Progenitor cell of endocrine pancreas (in vitro differentiated cells): ENCODE measurements at regions not wholly inside any gene's neighbourhood (a gene's known extent, or its start where the extent isn't known, plus 50 kb on each side); places are given as distances from the start of the nearest gene placed in this dataset.

Experiments used
- DNase-seq: peaks from one replicate; pipeline ENCODE4 v3.0.0; 2021; ENCODE audit warnings: low spot score; ENCODE audit not compliant: unreplicated experiment
- H3K27ac Mint-ChIP-seq: 2 replicates; pipeline ENCODE4 v1.8.0; 2021; ENCODE audit warnings: mild to moderate bottlenecking, moderate library complexity, mixed read lengths
- H3K27me3 Mint-ChIP-seq: 2 replicates; pipeline ENCODE4 v1.8.0; 2021; ENCODE audit warnings: mixed read lengths
- H3K36me3 Mint-ChIP-seq: 2 replicates; pipeline ENCODE4 v1.8.0; 2022; ENCODE audit warnings: mixed read lengths; ENCODE audit not compliant: insufficient read depth
- H3K4me1 Mint-ChIP-seq: 2 replicates; pipeline ENCODE4 v1.8.0; 2021; ENCODE audit warnings: low read depth, mixed read lengths
- H3K4me3 Mint-ChIP-seq: 2 replicates; pipeline ENCODE4 v1.8.0; 2021; ENCODE audit warnings: low read depth, mild to moderate bottlenecking, moderate library complexity, mixed read lengths
- H3K9me3 Mint-ChIP-seq: 2 replicates; pipeline ENCODE4 v1.8.0; 2021; ENCODE audit warnings: low read depth, mixed read lengths
- TF ChIP-seq, protein P1 (sequence below): fragments of 200-600 bp; sonication (generic); IDR thresholded peaks from one replicate; pipeline ENCODE4 v1.5.0; 2021; ENCODE audit warnings: antibody characterized with exemption, mild to moderate bottlenecking; ENCODE audit not compliant: unreplicated experiment

DNA sequence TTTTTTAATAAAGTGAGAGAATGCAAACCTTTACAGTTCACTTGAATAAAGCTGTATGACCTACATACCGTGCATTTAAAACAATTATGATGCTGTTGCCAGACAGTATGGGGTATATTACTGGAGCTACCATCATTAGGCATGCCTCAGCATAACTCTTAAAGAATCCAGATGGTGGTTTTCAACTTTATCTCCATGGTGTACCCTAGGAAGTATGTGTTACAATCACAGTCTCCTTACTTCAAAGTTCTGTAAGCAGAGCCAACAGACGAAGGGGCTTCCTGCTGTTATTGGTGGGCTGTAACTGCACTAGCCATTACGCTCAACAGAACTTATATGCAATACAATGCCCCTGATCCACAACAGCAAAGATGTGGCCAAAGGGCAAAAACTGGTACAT lies 803.3 kb downstream of the DTWD2 start:
- Mint-ChIP-seq H3K27me3 (no peaks in the 10 kb centered on the region), H3K27ac (no peak overlapping the region), H3K36me3 (no peaks in the 10 kb centered on the region), H3K4me1 (no peaks in the 10 kb centered on the region), H3K9me3 (no peaks in the 10 kb centered on the region), H3K4me3 (no peak overlapping the region)
- TF ChIP-seq, protein P1, sequence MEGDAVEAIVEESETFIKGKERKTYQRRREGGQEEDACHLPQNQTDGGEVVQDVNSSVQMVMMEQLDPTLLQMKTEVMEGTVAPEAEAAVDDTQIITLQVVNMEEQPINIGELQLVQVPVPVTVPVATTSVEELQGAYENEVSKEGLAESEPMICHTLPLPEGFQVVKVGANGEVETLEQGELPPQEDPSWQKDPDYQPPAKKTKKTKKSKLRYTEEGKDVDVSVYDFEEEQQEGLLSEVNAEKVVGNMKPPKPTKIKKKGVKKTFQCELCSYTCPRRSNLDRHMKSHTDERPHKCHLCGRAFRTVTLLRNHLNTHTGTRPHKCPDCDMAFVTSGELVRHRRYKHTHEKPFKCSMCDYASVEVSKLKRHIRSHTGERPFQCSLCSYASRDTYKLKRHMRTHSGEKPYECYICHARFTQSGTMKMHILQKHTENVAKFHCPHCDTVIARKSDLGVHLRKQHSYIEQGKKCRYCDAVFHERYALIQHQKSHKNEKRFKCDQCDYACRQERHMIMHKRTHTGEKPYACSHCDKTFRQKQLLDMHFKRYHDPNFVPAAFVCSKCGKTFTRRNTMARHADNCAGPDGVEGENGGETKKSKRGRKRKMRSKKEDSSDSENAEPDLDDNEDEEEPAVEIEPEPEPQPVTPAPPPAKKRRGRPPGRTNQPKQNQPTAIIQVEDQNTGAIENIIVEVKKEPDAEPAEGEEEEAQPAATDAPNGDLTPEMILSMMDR, result no peak
- no peak for DNase-seq

DNA sequence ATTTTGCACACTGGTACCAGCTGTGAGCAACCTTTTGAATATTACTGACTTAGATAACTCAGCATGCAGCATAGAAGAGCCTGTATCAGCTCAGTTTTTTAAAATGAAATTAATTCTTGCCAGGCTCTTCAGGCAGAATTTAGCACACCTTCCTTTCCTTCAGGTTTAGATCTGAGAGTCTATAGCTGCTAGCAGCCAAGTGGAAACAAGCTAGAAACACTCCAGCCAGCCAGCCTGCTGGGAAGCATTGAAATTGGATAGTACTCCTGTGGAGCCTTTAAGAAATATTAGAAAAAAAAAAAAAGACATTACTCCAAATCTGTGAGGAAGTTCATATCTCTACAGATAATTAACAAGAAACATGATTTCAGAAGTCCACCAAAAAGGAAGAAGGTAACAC lies 812.2 kb downstream of the DTWD2 start:
- Mint-ChIP-seq H3K9me3 (peaks cover 5% of the 10 kb centered on the region), H3K4me1 (peaks cover 3% of the 10 kb centered on the region), H3K36me3 (peaks cover 3% of the 10 kb centered on the region), H3K27ac (no peak overlapping the region), H3K27me3 (no peaks in the 10 kb centered on the region), H3K4me3 (no peak overlapping the region)
- DNase-seq, result no peak
- TF ChIP-seq, protein P1, result no peak

DNA sequence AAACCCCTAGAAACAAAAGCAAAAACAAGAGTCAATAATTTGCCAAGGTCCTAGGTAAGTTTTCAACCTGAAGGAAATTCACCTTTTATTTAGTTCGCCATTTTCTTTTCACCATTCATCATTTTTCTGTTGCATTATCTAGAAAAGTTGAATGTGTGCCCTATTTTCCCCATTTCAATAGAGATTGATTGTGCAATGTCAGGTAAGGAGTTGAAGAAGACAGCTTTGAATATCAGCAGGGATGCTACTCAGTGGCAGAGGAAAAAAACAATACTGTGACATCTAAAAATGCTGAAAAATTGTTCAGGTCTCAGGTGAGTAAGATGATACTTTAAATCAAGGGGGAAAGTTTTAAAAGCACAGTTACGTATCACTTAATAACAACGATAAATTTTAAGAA lies 813.7 kb downstream of the DTWD2 start:
- no peak overlapping the region for H3K27ac Mint-ChIP-seq
- DNase-seq, result no peak
- peaks cover 5% of the 10 kb centered on the region for H3K9me3 Mint-ChIP-seq
- H3K36me3 Mint-ChIP-seq, result peaks cover 3% of the 10 kb centered on the region
- TF ChIP-seq, protein P1, result no peak
- no peaks in the 10 kb centered on the region for H3K27me3 Mint-ChIP-seq
- H3K4me3 Mint-ChIP-seq, result no peak overlapping the region
- peaks cover 3% of the 10 kb centered on the region for H3K4me1 Mint-ChIP-seq

DNA sequence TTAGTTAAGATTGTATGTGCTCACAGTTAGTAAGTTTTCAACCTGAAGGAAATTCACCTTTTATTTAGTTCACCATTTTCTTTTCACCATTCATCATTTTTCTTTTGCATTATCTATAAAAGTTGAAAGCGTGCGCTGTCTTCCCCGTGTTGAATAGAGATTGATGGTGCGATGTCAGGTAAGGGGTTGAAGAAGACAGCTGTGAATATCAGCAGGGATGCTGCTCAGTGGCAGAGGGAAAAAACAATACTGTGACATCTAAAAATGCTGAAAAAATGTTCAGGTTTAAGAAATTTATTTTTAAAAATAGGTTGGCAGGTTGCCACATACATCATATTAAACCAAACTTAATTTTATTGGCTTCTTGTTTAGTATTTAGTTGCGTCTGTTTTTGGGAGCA lies 815.0 kb downstream of the DTWD2 start:
- Mint-ChIP-seq H3K9me3 (peaks cover 5% of the 10 kb centered on the region), H3K36me3 (peaks cover 3% of the 10 kb centered on the region), H3K4me1 (peaks cover 3% of the 10 kb centered on the region), H3K4me3 (no peak overlapping the region), H3K27me3 (no peaks in the 10 kb centered on the region), H3K27ac (no peak overlapping the region)
- TF ChIP-seq, protein P1, result no peak
- DNase-seq, result no peak

DNA sequence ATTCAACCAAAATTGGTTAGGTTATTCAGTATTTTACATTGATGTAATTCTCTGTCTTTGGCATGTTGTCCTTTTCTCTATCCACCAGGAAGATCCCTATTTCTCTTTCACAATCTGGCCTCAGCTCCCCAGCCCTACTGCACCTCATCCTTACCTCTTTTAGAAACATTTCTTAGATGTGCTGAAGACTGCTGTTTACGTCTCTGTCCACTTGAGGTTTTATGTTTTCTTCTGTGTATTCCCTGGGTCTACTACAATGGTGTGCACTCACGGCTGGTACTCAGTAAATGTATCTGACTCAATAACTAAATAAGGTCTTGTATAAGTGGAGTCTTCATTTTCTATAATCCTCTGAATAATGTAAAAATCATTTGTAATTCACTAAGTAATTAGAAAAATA lies 822.7 kb downstream of the DTWD2 start:
- Mint-ChIP-seq H3K9me3 (no peaks in the 10 kb centered on the region), H3K4me3 (no peak overlapping the region), H3K27ac (no peak overlapping the region), H3K4me1 (peaks cover 3% of the 10 kb centered on the region), H3K27me3 (no peaks in the 10 kb centered on the region), H3K36me3 (no peaks in the 10 kb centered on the region)
- TF ChIP-seq, protein P1, result no peak
- no peak for DNase-seq
